BJ (cell line): ENCODE measurements at regions not wholly inside any gene's neighbourhood (a gene's known extent, or its start where the extent isn't known, plus 50 kb on each side); places are given as distances from the start of the nearest gene placed in this dataset.

Experiments
- CTCF ChIA-PET: fragments of 350-600 bp; formaldehyde crosslinking; extraction: SDS; loops from one replicate; lab custom pipeline; 2021; ENCODE audit warnings: antibody characterized with exemption, inconsistent platforms; lab: Yijun Ruan, JAX
- POLR2A ChIA-PET: fragments of 300-600 bp; sonication (Branson Sonifier 250); formaldehyde crosslinking; extraction: SDS; loops from one replicate; lab custom pipeline; 2021; ENCODE audit warnings: antibody characterized with exemption; lab: Charles Lee
- DNase-seq: peaks from one replicate; pipeline ENCODE4 v3.0.0-alpha.2; 2011; ENCODE audit warnings: low read depth
- H3K27me3 ChIP-seq: 2 replicates; pipeline ENCODE4 v1.6.0; 2011; ENCODE audit warnings: low read length; ENCODE audit not compliant: control insufficient read depth, insufficient read depth
- H3K36me3 ChIP-seq: 2 replicates; pipeline ENCODE4 v1.5.1; 2011; ENCODE audit warnings: low read length; ENCODE audit not compliant: control insufficient read depth, insufficient read depth
- H3K4me3 ChIP-seq: 2 replicates; pipeline ENCODE4 v1.5.1; 2011; ENCODE audit warnings: low read depth, mild to moderate bottlenecking, control low read depth, low read length
- TF ChIP-seq, protein P1 (sequence below): IDR thresholded peaks from 2 replicates; pipeline ENCODE4 v1.5.1; 2011; ENCODE audit warnings: low read depth, mild to moderate bottlenecking, control low read depth, inconsistent platforms, low read length, moderate library complexity; ENCODE audit not compliant: insufficient read depth

DNA sequence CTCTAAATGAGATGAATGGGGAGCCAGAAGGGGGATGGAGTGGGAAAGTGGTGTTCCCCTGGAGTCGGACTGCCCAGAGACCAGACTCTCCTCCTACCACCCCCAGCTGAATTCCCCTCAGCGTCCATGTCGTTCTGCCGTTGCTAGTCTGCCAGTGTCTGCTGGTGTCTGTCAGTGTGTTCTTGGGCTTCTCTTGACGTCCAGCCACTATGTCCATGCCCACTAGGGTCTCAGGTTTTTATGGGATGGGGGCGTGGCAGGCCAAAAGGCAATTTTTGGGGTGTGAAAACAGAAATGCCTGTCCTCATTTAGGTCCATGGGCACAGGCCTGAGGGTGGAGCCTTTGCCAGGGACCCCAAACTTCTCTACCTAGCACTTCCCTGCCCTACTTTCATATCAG is 589.6 kb downstream of the IGSF11 start:
- ChIA-PET CTCF (no interaction called here), POLR2A (no interaction called here)
- no peak overlapping the region for H3K4me3 ChIP-seq
- DNase-seq, result no peak
- no peaks in the 10 kb centered on the region for H3K27me3 ChIP-seq
- H3K36me3 ChIP-seq, result no peaks in the 10 kb centered on the region
- TF ChIP-seq, protein P1, sequence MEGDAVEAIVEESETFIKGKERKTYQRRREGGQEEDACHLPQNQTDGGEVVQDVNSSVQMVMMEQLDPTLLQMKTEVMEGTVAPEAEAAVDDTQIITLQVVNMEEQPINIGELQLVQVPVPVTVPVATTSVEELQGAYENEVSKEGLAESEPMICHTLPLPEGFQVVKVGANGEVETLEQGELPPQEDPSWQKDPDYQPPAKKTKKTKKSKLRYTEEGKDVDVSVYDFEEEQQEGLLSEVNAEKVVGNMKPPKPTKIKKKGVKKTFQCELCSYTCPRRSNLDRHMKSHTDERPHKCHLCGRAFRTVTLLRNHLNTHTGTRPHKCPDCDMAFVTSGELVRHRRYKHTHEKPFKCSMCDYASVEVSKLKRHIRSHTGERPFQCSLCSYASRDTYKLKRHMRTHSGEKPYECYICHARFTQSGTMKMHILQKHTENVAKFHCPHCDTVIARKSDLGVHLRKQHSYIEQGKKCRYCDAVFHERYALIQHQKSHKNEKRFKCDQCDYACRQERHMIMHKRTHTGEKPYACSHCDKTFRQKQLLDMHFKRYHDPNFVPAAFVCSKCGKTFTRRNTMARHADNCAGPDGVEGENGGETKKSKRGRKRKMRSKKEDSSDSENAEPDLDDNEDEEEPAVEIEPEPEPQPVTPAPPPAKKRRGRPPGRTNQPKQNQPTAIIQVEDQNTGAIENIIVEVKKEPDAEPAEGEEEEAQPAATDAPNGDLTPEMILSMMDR, result no peak

DNA sequence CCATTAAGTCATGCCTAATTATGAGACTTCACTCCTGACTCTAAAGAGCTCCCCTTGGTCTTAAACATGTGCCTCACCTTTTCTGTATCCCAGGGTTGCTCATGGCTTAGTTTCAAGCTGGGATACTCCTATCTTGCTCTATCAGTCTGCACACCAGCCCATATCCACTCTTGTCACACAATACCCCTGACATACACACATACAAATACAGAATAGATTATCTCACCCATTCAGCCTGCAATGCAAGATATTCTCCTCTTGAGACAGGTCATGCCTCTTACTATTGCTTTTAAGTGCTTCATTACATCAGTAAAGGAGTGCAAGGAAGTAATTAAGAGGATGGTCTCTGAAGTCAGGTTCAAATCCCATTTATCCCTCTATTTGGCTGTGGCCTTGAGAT is 587.3 kb downstream of the IGSF11 start:
- no peak overlapping the region for H3K4me3 ChIP-seq
- ChIA-PET POLR2A (no interaction called here), CTCF (interaction anchor here (0.9 kb wide), 1 partner anchor 9 kb away, joined by 3 read pairs; no protein-coding TSS in a partner anchor)
- H3K27me3 ChIP-seq, result no peaks in the 10 kb centered on the region
- DNase-seq, result no peak
- no peaks in the 10 kb centered on the region for H3K36me3 ChIP-seq
- TF ChIP-seq, protein P1, result no peak

DNA sequence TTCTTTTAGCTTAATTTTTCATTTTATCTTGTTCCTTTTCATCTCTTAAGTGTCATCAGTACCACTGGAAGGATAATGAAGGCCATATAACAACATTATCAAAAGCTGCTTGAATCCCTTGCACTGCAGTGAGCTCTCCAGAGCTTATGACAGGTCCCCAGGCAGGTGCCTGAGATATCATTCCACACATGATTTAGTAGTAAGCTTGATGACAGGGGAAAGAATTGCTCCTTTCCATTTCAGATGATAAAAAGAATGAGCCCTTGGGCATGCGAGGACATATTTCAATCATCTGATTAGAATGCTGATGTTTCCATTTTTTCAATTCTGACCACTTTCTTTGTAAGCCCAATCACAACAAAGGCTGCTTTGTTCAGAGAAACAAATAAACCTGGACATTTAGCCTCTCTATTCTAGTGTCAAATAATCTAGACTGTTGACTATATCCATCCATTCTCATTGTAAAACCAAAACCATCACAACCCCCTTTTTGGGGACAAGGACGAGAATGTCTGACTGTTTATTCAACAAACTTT is 567.8 kb downstream of the IGSF11 start:
- POLR2A ChIA-PET, result no interaction called here
- no peaks in the 10 kb centered on the region for H3K27me3 ChIP-seq
- H3K4me3 ChIP-seq, result no peak overlapping the region
- TF ChIP-seq, protein P1, result no peak
- DNase-seq, result no peak
- CTCF ChIA-PET, result no interaction called here
- no peaks in the 10 kb centered on the region for H3K36me3 ChIP-seq

DNA sequence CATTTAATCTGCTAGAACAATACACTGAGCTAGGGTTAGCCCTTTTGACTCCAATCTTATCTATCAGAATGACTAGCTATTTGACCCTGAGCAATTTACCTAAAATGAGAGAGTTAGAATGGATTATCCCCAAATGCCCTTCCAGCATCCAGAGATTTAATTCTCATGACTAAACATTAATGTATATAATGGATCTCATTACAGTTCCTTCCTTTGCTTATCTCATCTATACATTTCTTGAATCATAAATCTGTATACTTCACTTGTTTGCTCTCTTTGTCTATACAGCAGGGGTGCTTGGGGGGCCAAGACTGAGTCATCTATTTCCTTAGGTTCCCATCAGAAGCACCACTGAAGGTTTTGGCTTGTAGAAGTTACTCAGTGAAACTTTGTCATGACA is 565.8 kb downstream of the IGSF11 start:
- DNase-seq, result no peak
- Histone ChIP-seq H3K27me3 (no peaks in the 10 kb centered on the region), H3K36me3 (no peaks in the 10 kb centered on the region), H3K4me3 (no peak overlapping the region)
- ChIA-PET POLR2A (no interaction called here), CTCF (no interaction called here)
- TF ChIP-seq, protein P1, result no peak

DNA sequence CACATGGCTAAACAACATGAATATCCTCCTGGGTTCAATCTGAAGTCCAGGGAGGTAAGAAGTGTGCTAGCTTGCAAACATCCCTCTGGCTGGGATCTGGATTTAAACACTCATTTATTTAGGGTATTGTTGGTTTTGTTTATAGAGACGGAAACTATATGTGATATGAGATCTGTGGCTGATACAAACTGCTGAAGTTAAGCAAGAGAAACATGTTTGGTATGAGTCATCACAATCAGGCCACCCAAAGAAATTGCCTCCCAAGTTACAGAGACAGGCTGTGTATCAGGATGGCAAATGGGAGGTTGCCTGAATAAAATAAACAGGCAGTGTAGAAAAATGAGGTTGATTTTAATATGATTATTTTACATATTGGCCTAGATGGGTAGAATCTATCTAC is 562.1 kb downstream of the IGSF11 start:
- H3K36me3 ChIP-seq, result no peaks in the 10 kb centered on the region
- H3K4me3 ChIP-seq, result no peak overlapping the region
- H3K27me3 ChIP-seq, result no peaks in the 10 kb centered on the region
- CTCF ChIA-PET, result interaction anchor here (0.8 kb wide), 1 partner anchor 9 kb away, joined by 3 read pairs; no protein-coding TSS in a partner anchor
- POLR2A ChIA-PET, result no interaction called here
- DNase-seq, result no peak
- TF ChIP-seq, protein P1, result no peak
